ENCODE measurements at regions not wholly inside any gene's neighbourhood (a gene's known extent, or its start where the extent isn't known, plus 50 kb on each side); places are given as distances from the start of the nearest gene placed in this dataset.
"Not testable (repeated sequence)": the region's sequence is repeated elsewhere in the genome, so short reads cannot be mapped to it uniquely, and the experiment has no call there.

DNA sequence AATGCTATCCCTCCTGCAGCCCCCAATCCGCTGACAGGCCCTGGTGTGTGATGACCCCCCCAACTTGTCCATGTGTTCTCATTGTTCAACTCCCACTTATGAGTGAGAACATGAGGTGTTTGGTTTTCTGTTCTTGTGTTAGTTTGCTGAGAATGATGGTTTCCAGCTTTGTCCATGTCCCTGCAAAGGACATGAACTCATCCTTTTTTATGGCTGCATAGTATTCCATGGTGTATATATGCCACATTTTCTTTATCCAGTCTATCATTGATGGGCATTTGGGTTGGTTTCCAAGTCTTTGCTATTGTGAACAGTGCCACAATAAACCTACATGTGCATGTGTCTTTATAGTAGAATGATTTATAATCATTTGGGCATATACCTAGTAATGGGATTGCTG is 131.9 kb upstream of the MTPN start:
- H3K36me3 Mint-ChIP-seq (ENCODE audit: insufficient read depth); H3K27me3 Mint-ChIP-seq (ENCODE audit: low read depth); H3K4me1 Mint-ChIP-seq (ENCODE audit: low read depth); DNase-seq; H3K4me3 Mint-ChIP-seq; ATAC-seq: not testable (repeated sequence)
- peaks cover 14% of the 10 kb centered on the region for H3K9me3 Mint-ChIP-seq

DNA sequence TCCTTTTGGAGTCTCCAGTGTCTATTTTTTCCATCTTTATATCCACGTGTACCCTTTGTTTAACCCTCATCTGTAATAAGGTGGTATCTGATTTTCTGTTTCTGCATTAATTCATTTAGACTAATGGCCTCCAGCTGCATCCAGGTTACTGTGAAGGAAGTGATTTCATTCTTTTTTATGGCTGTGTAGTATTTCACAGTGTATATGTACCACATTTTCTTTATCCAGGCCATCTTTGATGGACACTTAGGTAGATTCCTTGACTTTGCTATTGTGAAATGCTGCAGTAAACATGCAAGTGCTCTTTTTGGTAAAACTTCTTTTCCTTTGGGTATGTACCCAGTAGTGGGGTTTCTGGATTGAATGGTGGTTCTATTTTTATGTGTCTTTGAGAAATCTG is 128.0 kb upstream of the MTPN start:
- DNase-seq (no peak), ATAC-seq (no peak)
- Mint-ChIP-seq H3K9me3 (peaks cover 14% of the 10 kb centered on the region), H3K27me3 (ENCODE audit: low read depth) (no peaks in the 10 kb centered on the region), H3K4me3 (no peak overlapping the region), H3K36me3 (ENCODE audit: insufficient read depth) (peaks cover 4% of the 10 kb centered on the region), H3K4me1 (ENCODE audit: low read depth) (no peaks in the 10 kb centered on the region)

DNA sequence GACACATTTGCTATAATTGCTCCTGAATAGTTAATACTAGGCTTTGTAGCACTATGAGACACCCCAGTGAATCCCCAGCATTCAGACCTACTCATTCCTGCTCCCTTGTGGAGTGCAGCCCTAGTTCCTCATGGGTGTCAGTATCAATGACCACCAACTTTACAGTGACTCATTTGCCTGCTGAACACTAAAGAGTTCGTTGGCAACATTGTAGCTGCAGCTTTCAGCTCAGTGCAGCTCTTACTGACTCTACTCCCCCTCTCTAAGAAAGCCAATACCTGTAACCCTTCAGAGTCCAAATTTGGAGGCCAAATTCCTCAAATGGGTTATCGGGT is 127.1 kb upstream of the MTPN start:
- peaks cover 4% of the 10 kb centered on the region for H3K36me3 Mint-ChIP-seq (ENCODE audit: insufficient read depth)
- H3K27me3 Mint-ChIP-seq (ENCODE audit: low read depth), result no peaks in the 10 kb centered on the region
- no peak for DNase-seq
- peaks cover 14% of the 10 kb centered on the region for H3K9me3 Mint-ChIP-seq
- no peak overlapping the region for H3K4me3 Mint-ChIP-seq
- no peaks in the 10 kb centered on the region for H3K4me1 Mint-ChIP-seq (ENCODE audit: low read depth)
- ATAC-seq, result no peak

DNA sequence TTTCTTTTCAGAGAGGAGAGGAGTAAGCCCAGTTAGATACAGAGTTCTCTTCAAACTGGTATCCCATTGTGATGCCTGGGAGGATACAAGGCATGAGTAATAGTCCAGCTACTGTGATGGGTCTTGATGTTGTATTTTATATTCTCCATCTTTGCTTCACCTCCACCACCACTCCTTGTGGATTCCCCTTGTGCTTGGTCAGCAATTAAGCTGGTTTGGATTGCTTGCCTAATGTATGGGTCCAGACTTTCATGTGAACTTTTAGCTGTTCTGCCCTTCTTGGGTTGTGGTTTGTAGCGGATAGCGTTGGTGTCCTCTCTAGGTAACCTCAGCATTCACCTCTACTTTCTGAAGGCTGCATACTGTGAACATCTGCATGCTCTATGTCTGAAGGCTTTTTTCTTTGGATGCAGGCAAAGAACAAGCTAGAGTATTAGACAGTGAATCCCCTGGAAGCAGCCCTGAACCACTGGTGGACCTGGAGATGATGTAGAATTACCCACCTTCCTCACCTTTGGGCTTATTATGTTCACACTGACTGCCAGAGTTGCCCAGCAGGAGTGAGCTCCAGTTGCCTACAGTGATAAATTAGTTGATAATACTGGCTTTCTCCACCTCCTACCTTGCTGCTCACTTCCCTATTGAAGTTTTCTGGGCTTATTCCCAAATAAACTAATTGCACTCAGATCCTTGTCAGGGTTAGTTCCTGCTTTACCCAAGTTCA is 126.5 kb upstream of the MTPN start:
- H3K27me3 Mint-ChIP-seq (ENCODE audit: low read depth), result no peaks in the 10 kb centered on the region
- DNase-seq (no peak), ATAC-seq (no peak)
- H3K36me3 Mint-ChIP-seq (ENCODE audit: insufficient read depth), result peaks cover 4% of the 10 kb centered on the region
- H3K4me3 Mint-ChIP-seq, result no peak overlapping the region
- peaks cover 14% of the 10 kb centered on the region for H3K9me3 Mint-ChIP-seq
- no peaks in the 10 kb centered on the region for H3K4me1 Mint-ChIP-seq (ENCODE audit: low read depth)

DNA sequence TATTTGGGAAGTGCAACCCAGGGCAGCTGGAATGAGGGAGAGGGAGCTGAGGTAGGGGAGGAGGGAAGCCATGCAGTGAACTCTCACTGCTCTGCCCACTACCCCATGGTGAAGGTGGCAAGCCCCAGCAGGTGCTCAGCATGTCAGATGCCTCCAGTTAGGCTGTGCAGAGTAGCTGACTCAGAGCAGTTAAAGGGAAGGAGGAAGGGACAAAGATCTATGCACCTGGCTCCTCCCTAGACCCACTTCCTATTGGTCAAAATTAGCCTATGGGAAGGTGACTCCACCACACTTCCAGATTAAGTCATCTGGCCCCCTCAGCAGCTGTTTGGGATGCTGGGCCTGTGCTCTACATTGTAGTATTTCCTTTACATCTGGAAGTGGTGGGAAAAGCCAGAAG is 125.7 kb upstream of the MTPN start:
- no peaks in the 10 kb centered on the region for H3K4me1 Mint-ChIP-seq (ENCODE audit: low read depth)
- H3K9me3 Mint-ChIP-seq, result peaks cover 9% of the 10 kb centered on the region
- no peaks in the 10 kb centered on the region for H3K36me3 Mint-ChIP-seq (ENCODE audit: insufficient read depth)
- H3K27me3 Mint-ChIP-seq (ENCODE audit: low read depth), result no peaks in the 10 kb centered on the region
- DNase-seq (no peak), ATAC-seq (no peak)
- no peak overlapping the region for H3K4me3 Mint-ChIP-seq

DNA sequence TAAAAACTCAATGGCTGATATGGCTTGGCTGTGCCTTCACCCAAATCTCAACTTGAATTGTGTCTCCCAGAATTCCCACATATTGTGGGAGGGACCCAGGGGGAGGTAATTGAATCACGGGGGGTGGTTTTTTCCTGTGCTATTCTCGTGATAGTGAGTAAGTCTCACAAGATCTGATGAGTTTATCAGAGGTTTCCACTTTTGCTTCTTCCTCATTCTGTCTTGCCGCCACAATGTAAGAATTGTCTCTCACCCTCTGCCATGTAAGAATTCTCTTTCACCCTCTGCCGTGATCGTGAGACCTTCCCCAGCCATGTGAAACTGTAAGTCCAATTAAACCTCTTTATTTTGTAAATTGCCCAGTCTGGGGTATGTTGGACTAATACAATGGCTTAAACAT is 115.6 kb upstream of the MTPN start:
- not testable (repeated sequence) for H3K27me3 Mint-ChIP-seq (ENCODE audit: low read depth); ATAC-seq; H3K4me1 Mint-ChIP-seq (ENCODE audit: low read depth); H3K4me3 Mint-ChIP-seq; DNase-seq
- peaks cover 21% of the 10 kb centered on the region for H3K9me3 Mint-ChIP-seq
- H3K36me3 Mint-ChIP-seq (ENCODE audit: insufficient read depth), result peaks cover 18% of the 10 kb centered on the region

DNA sequence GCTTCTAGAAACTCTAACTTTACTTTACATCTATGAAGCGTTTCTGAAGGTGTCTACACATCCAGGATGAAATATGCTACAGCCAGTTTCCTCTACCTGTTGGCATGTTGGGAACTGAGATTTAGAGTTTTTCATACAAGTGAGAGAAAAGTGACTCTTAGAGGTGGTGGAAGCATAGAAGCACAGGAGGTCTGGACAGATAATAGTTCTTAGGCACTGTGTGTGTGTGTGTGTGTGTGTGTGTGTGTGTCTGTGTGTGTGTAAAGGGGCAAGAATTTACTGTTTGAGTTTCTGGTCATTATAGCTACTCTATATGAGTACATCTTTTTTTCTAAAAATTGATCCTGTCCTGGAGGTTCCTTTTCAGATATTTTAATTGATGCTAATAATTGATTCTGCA is 110.7 kb upstream of the MTPN start:
- Mint-ChIP-seq H3K4me1 (ENCODE audit: low read depth) (no peaks in the 10 kb centered on the region), H3K4me3 (no peak overlapping the region), H3K9me3 (peaks cover 13% of the 10 kb centered on the region), H3K27me3 (ENCODE audit: low read depth) (no peaks in the 10 kb centered on the region), H3K36me3 (ENCODE audit: insufficient read depth) (peaks cover 18% of the 10 kb centered on the region)
- ATAC-seq (no peak), DNase-seq (no peak)

DNA sequence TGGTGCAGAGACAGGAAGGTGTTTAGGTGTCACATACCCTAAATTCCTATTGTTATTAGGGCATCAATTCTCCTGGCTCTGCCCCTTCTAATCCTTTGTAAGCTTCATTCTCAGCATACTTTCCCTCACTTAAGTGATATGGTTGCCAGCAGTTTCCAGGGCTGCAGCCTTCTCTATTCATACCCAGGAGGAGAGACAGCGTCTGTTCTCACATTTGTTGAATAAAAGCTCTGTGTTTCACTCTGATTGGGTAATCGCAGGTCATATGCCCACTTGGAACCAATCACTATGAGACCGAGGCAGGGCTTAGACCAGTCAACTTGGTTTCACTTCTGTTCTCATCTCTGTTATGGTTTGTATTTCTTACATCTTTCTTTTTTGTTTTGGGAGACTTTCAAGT is 109.6 kb upstream of the MTPN start:
- Mint-ChIP-seq H3K4me1 (ENCODE audit: low read depth) (no peaks in the 10 kb centered on the region), H3K9me3 (peaks cover 6% of the 10 kb centered on the region), H3K27me3 (ENCODE audit: low read depth) (no peaks in the 10 kb centered on the region), H3K4me3 (peak overlapping the region; percentile 47), H3K36me3 (ENCODE audit: insufficient read depth) (peaks cover 10% of the 10 kb centered on the region)
- DNase-seq (no peak), ATAC-seq (peak; percentile 69 to 70)

DNA sequence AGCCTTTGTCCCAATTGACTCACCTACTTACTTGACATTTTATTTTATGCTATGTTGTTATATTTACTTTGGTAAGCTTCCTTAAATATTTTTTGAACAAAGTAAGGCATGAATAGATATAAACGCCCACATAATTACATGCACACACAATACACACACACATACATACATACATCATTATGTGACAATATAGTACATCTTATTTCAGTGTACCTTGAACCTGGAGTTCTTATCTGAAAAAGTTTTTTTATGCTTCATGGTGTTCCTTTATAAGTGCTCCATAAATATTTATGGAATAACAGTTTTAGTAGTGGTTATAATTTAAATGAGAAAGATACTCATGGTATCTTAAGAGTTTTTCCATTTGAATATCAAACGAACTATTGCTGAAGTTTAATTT is 102.8 kb upstream of the MTPN start:
- no peak for DNase-seq
- no peaks in the 10 kb centered on the region for H3K9me3 Mint-ChIP-seq
- no peaks in the 10 kb centered on the region for H3K4me1 Mint-ChIP-seq (ENCODE audit: low read depth)
- H3K4me3 Mint-ChIP-seq, result no peak overlapping the region
- no peaks in the 10 kb centered on the region for H3K27me3 Mint-ChIP-seq (ENCODE audit: low read depth)
- ATAC-seq, result no peak
- H3K36me3 Mint-ChIP-seq (ENCODE audit: insufficient read depth), result peaks cover 4% of the 10 kb centered on the region

DNA sequence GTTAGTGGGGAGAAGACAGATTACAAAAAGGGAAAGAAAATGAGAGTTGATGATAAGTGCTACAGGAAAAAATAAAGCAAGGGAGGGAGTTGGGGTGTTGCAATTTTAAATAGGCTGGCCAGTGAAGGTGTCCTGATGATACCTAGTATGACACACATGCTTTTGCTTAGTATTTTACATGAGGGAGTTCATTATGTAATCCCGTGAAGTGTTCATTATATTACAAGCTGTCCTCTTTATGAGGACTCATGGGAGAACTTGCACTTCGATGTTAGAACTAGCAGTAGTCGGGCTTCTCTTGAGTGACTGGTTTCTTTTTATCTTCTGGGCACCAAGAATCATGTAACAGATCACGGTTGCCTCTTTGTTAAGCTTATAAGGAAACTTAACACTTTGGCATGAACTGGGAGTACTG is 102.3 kb upstream of the MTPN start:
- H3K4me3 Mint-ChIP-seq, result no peak overlapping the region
- no peaks in the 10 kb centered on the region for H3K27me3 Mint-ChIP-seq (ENCODE audit: low read depth)
- ATAC-seq (no peak), DNase-seq (no peak)
- no peaks in the 10 kb centered on the region for H3K4me1 Mint-ChIP-seq (ENCODE audit: low read depth)
- peaks cover 3% of the 10 kb centered on the region for H3K36me3 Mint-ChIP-seq (ENCODE audit: insufficient read depth)
- H3K9me3 Mint-ChIP-seq, result no peaks in the 10 kb centered on the region

DNA sequence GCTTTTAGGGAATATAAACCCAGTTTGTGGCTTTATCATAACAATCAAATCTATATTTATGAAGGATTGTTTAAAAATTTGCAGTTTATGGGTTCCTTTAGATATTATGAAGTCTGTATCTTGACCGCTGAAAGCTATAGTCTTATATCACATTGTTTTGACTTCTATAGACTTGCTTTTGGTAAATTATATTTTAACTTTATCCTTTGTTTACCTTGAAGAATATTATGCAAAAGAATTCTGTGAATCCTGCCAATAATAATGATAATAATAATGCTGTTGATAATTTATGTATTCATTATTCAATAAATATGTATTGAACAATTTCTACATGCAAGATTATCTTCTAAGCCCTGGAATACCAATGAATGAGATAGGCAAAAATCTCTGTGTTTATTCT is 101.9 kb upstream of the MTPN start:
- Mint-ChIP-seq H3K9me3 (no peaks in the 10 kb centered on the region), H3K4me3 (no peak overlapping the region), H3K4me1 (ENCODE audit: low read depth) (no peaks in the 10 kb centered on the region), H3K36me3 (ENCODE audit: insufficient read depth) (no peaks in the 10 kb centered on the region), H3K27me3 (ENCODE audit: low read depth) (no peaks in the 10 kb centered on the region)
- DNase-seq, result no peak
- ATAC-seq, result no peak

DNA sequence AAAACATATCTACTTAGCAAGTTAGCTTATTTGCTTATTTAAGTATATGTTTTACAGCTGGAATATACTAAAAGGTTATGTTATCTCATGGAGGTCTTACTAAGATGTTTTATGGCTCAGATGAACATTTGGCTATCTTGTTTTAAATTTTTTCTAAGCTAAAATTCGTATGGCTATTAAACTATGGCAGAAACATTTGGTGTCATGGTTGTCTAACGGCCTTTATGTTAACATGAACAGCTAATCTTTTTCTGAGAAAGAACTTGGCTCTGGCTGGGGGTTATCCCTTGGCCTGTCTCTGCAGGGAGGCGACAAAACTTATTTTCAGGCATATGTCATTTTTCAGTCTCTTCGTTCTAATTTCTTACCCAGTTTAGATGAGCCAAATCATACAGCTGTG is 101.5 kb upstream of the MTPN start:
- Mint-ChIP-seq H3K36me3 (ENCODE audit: insufficient read depth) (no peaks in the 10 kb centered on the region), H3K4me3 (no peak overlapping the region), H3K9me3 (no peaks in the 10 kb centered on the region), H3K27me3 (ENCODE audit: low read depth) (no peaks in the 10 kb centered on the region), H3K4me1 (ENCODE audit: low read depth) (no peaks in the 10 kb centered on the region)
- DNase-seq (no peak), ATAC-seq (no peak)

DNA sequence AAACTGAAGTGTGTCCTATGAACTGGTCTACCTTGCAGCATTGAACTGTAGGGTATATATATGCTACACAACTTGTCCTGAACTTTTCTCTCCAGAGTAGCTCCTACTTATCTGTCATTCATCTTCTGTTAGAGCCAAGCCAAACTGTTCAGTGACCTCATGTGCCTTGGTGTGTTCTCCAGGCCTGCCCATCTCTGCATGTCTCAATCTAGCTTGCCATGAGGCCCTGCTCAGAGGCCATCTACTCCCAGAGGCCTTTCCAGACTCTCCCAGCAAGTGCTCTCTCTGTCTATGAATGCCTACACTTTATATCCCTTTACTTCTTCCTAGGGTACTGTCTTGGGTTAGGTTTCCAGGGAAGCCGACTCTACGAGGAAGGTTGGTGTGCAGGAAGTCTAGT is 99.8 kb upstream of the MTPN start:
- Mint-ChIP-seq H3K27me3 (ENCODE audit: low read depth) (no peaks in the 10 kb centered on the region), H3K36me3 (ENCODE audit: insufficient read depth) (peaks cover 1% of the 10 kb centered on the region), H3K9me3 (no peaks in the 10 kb centered on the region), H3K4me3 (no peak overlapping the region), H3K4me1 (ENCODE audit: low read depth) (no peaks in the 10 kb centered on the region)
- no peak for DNase-seq
- ATAC-seq, result no peak

DNA sequence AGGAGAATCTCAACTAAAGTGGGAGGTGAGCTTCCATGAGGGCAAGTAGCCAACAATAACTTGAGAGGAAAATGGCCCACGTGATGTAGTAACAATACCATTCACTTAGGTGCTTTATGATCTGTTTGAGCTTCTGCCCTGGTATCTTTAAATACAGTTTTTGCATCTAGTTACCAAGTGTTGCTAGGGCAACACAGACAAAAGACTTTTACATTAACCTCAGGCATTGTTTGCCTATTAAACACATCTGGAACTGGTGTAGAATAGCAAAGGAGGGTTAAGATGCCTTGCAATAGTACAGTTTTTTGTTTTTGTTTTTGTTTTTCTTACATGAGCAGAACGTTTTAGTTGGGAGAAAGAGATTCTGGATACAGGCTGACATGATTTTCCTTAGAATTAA is 97.7 kb upstream of the MTPN start:
- Mint-ChIP-seq H3K27me3 (ENCODE audit: low read depth) (no peaks in the 10 kb centered on the region), H3K9me3 (no peaks in the 10 kb centered on the region), H3K4me3 (no peak overlapping the region), H3K4me1 (ENCODE audit: low read depth) (no peaks in the 10 kb centered on the region), H3K36me3 (ENCODE audit: insufficient read depth) (peaks cover 1% of the 10 kb centered on the region)
- no peak for DNase-seq
- no peak for ATAC-seq

DNA sequence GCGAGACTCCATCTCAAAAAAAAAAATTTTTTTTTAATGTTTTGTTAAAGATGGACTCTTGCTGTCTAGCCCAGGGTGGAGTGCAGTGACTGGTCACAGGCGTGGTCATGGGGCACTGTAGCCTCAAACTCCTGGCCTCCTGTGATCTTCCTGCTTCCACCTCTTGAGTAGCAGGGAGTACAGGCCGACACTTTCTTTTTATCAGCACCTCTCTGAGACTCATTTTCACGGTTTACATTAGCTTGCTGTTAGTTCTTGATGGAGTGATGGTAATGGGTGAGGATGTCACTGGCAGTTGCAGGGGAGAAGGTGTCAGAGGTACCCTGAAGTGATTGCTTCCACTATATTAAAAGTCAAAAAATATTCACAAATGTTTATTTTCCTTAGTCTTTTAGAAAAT is 95.3 kb upstream of the MTPN start:
- Mint-ChIP-seq H3K4me1 (ENCODE audit: low read depth) (no peaks in the 10 kb centered on the region), H3K36me3 (ENCODE audit: insufficient read depth) (peaks cover 1% of the 10 kb centered on the region), H3K27me3 (ENCODE audit: low read depth) (no peaks in the 10 kb centered on the region), H3K9me3 (no peaks in the 10 kb centered on the region), H3K4me3 (no peak overlapping the region)
- DNase-seq (no peak), ATAC-seq (no peak)

Data from activated T-cell treated with anti-CD3 and anti-CD28 coated beads, Interleukin-2, amount 50 U/mL, for 4 hours (primary cell).